ENCODE measurements at regions not wholly inside any gene's neighbourhood (a gene's known extent, or its start where the extent isn't known, plus 50 kb on each side); places are given as distances from the start of the nearest gene placed in this dataset.

DNA sequence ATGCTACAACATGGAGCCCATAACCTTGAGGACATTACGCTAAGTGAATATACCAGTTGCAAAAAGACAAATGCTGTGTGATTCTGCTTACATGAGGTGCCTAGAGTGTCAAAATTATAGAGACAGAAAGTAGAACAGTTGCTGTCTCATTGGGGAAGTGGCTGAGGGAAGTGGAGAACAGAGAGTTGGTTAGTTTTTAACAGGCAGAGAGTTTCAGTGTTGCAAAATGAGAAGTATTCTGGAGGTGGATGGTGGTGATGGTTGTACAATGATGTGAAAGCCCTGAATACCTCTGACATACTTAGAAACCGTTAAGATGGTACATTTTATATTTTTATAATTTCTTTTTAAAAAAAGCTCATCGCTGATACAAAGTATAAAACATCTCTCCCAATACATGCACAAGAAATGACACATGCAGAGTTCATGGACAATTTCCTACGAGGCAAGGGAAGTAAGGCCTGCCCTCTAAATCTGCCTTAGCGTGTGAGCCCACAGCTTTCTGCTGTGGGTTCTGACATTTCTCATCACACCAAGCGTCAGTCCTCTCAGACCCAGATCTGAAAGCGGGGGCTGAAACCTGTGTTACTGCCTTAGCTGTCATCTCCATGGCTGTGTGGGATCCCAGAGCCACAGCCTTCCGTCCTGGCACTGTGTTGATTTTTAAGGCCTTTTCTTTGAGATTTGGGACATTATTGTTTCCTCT is 126.0 kb downstream of the RNASET2 start:
- no peaks in the 10 kb centered on the region for H3K9me2 ChIP-seq (replicated peaks; ENCODE audit: low read depth, low read length)
- no peak overlapping the region for H3K4me3 ChIP-seq (ENCODE audit: low read length, poor library complexity, severe bottlenecking)
- H3F3A ChIP-seq (ENCODE audit: low read depth): no peaks in the 10 kb centered on the region
- no peaks in the 10 kb centered on the region for H3K36me3 ChIP-seq (ENCODE audit: insufficient read depth, low read length)
- no peak for TF ChIP-seq EZH2phosphoT487 (IDR thresholded peaks at IDR 0.05; ENCODE audit: borderline replicate concordance)
- TF ChIP-seq, protein P1, sequence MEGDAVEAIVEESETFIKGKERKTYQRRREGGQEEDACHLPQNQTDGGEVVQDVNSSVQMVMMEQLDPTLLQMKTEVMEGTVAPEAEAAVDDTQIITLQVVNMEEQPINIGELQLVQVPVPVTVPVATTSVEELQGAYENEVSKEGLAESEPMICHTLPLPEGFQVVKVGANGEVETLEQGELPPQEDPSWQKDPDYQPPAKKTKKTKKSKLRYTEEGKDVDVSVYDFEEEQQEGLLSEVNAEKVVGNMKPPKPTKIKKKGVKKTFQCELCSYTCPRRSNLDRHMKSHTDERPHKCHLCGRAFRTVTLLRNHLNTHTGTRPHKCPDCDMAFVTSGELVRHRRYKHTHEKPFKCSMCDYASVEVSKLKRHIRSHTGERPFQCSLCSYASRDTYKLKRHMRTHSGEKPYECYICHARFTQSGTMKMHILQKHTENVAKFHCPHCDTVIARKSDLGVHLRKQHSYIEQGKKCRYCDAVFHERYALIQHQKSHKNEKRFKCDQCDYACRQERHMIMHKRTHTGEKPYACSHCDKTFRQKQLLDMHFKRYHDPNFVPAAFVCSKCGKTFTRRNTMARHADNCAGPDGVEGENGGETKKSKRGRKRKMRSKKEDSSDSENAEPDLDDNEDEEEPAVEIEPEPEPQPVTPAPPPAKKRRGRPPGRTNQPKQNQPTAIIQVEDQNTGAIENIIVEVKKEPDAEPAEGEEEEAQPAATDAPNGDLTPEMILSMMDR (conservative IDR thresholded peaks at IDR 0.05; ENCODE audit: low read length): no peak
- H4K20me1 ChIP-seq (ENCODE audit: insufficient read depth, low read length, poor library complexity, severe bottlenecking): no peaks in the 10 kb centered on the region
- no peak overlapping the region for H2AFZ ChIP-seq (ENCODE audit: low read length)
- H3K79me2 ChIP-seq (ENCODE audit: insufficient read depth, low read length): no peaks in the 10 kb centered on the region
- H3K27me3 ChIP-seq (ENCODE audit: insufficient read depth, low read length, poor library complexity, severe bottlenecking): no peaks in the 10 kb centered on the region
- no peak overlapping the region for H3K9ac ChIP-seq (ENCODE audit: low read depth, low read length, poor library complexity, severe bottlenecking)
- H3K4me1 ChIP-seq (ENCODE audit: insufficient read depth, low read length, poor library complexity, severe bottlenecking): no peaks in the 10 kb centered on the region
- H3K9me3 ChIP-seq (ENCODE audit: insufficient read depth, low read depth, low read length): no peaks in the 10 kb centered on the region
- no peak overlapping the region for H3K4me2 ChIP-seq (ENCODE audit: low read depth, low read length, poor library complexity, severe bottlenecking)

DNA sequence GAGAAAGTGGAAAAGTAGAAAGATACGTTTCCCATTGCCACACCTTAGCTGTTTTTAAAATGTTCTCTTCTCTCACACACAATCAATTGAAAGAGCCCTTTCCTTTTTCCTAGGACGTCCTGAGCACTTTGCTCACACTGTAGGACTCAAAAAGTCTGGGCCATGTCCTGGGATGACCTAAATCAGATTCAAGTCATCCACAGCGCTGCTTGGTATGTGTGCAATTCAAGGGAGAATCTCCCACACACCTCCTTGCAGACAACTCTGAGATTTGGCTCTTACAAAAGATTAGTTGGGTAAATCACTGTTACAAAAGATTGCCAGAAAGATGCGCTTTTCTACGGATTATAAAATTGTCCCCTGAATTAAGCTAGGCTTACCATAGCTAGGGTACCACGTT is 130.1 kb downstream of the RNASET2 start:
- no peak overlapping the region for H3K9ac ChIP-seq (ENCODE audit: low read depth, low read length, poor library complexity, severe bottlenecking)
- no peaks in the 10 kb centered on the region for H3K27me3 ChIP-seq (ENCODE audit: insufficient read depth, low read length, poor library complexity, severe bottlenecking)
- H3F3A ChIP-seq (ENCODE audit: low read depth): no peaks in the 10 kb centered on the region
- no peak overlapping the region for H2AFZ ChIP-seq (ENCODE audit: low read length)
- H4K20me1 ChIP-seq (ENCODE audit: insufficient read depth, low read length, poor library complexity, severe bottlenecking): no peaks in the 10 kb centered on the region
- no peak overlapping the region for H3K4me3 ChIP-seq (ENCODE audit: low read length, poor library complexity, severe bottlenecking)
- H3K79me2 ChIP-seq (ENCODE audit: insufficient read depth, low read length): no peaks in the 10 kb centered on the region
- H3K36me3 ChIP-seq (ENCODE audit: insufficient read depth, low read length): no peaks in the 10 kb centered on the region
- no peaks in the 10 kb centered on the region for H3K9me3 ChIP-seq (ENCODE audit: insufficient read depth, low read depth, low read length)
- H3K9me2 ChIP-seq (replicated peaks; ENCODE audit: low read depth, low read length): no peaks in the 10 kb centered on the region
- no peaks in the 10 kb centered on the region for H3K4me1 ChIP-seq (ENCODE audit: insufficient read depth, low read length, poor library complexity, severe bottlenecking)
- no peak overlapping the region for H3K4me2 ChIP-seq (ENCODE audit: low read depth, low read length, poor library complexity, severe bottlenecking)
- TF ChIP-seq EZH2phosphoT487 (IDR thresholded peaks at IDR 0.05; ENCODE audit: borderline replicate concordance): no peak
- TF ChIP-seq, protein P1 (conservative IDR thresholded peaks at IDR 0.05; ENCODE audit: low read length): no peak

DNA sequence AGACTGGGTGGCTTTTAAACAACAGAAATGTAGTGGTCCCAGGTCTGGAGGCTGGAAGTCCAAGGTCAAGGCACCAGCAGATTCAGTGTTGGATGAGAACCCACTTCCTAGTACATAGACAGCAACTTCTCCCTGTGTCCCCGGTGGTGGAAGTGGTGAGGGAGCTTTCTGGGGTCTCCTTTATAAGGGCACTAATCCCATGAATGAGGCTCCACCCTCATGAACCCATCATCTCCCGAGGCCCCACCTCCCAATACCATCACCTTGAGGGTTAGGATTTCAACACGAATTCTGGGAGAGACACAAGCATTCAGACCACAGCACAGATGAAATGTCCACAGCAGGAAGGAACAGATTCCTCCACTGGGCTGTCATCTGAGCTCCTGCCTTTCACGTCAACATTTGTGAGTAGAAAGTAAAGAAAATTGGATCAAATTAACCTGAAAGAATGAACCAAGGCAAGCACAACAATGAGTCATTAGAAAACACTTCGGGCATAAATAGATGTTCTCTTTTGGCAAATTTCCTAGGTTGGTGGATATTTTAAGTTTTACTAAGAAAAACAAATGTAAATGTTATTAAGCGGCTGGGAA is 130.7 kb downstream of the RNASET2 start:
- no peaks in the 10 kb centered on the region for H3F3A ChIP-seq (ENCODE audit: low read depth)
- H3K36me3 ChIP-seq (ENCODE audit: insufficient read depth, low read length): no peaks in the 10 kb centered on the region
- no peaks in the 10 kb centered on the region for H3K9me2 ChIP-seq (replicated peaks; ENCODE audit: low read depth, low read length)
- no peaks in the 10 kb centered on the region for H4K20me1 ChIP-seq (ENCODE audit: insufficient read depth, low read length, poor library complexity, severe bottlenecking)
- TF ChIP-seq EZH2phosphoT487 (IDR thresholded peaks at IDR 0.05; ENCODE audit: borderline replicate concordance): no peak
- TF ChIP-seq, protein P1 (conservative IDR thresholded peaks at IDR 0.05; ENCODE audit: low read length): no peak
- no peak overlapping the region for H3K4me2 ChIP-seq (ENCODE audit: low read depth, low read length, poor library complexity, severe bottlenecking)
- no peak overlapping the region for H2AFZ ChIP-seq (ENCODE audit: low read length)
- no peaks in the 10 kb centered on the region for H3K27me3 ChIP-seq (ENCODE audit: insufficient read depth, low read length, poor library complexity, severe bottlenecking)
- H3K9ac ChIP-seq (ENCODE audit: low read depth, low read length, poor library complexity, severe bottlenecking): no peak overlapping the region
- H3K9me3 ChIP-seq (ENCODE audit: insufficient read depth, low read depth, low read length): no peaks in the 10 kb centered on the region
- H3K79me2 ChIP-seq (ENCODE audit: insufficient read depth, low read length): no peaks in the 10 kb centered on the region
- H3K4me1 ChIP-seq (ENCODE audit: insufficient read depth, low read length, poor library complexity, severe bottlenecking): no peaks in the 10 kb centered on the region
- no peak overlapping the region for H3K4me3 ChIP-seq (ENCODE audit: low read length, poor library complexity, severe bottlenecking)

Data from Loucy (cell line).